Pancreas (tissue), 10 donors: ENCODE measurements at regions not wholly inside any gene's neighbourhood (a gene's known extent, or its start where the extent isn't known, plus 50 kb on each side); places are given as distances from the start of the nearest gene placed in this dataset.

ENCODE experiments used
- ATAC-seq, 4 donors: fragments of 200-7000 bp; cut with Tn5 transposase; one replicate each; pipeline versions ENCODE4 v1.8.0 to v1.9.1; 2020; ENCODE audit warnings: mild to moderate bottlenecking in 4 of 4, moderate library complexity in 4 of 4
- DNase-seq, 6 donors: peaks; one replicate each; pipeline ENCODE4 v3.0.0-alpha.2; 2020
- FAIRE-seq: peaks from 2 replicates; lab custom pipeline; 2012; peaks lifted over from hg19 to GRCh38; lab: Jason Lieb, UNC
- H3K27ac ChIP-seq, 4 donors: fragments of 200-600 bp; sonication (generic); 1 replicate in 3 of 4; 2 replicates in 1 of 4; pipeline versions ENCODE4 v1.5.0 to v1.8.0; 2020
- H3K27me3 ChIP-seq, 4 donors: fragments of 200-600 bp; one replicate each; pipeline ENCODE4 v1.8.0; 2021
- H3K36me3 ChIP-seq, 3 donors: fragments of 200-600 bp; sonication (generic) in 1 of 3; one replicate each; pipeline versions ENCODE4 v1.5.0 to v1.8.0; 2020 to 2021
- H3K4me1 ChIP-seq, 3 donors: fragments of 200-600 bp; one replicate each; pipeline ENCODE4 v1.8.0; 2021
- H3K4me3 ChIP-seq, 4 donors: fragments of 200-600 bp; sonication (generic) in 2 of 4; one replicate each; pipeline versions ENCODE4 v1.5.0 to v1.8.0; 2020 to 2021
- H3K9me3 ChIP-seq, 4 donors: fragments of 200-600 bp; one replicate each; pipeline ENCODE4 v1.8.0; 2021
- CTCF ChIP-seq, 4 donors: fragments of 200-600 bp; sonication (generic) in 3 of 4; IDR thresholded peaks; one replicate each; pipeline versions ENCODE4 v1.5.0 to v1.8.0; 2021; ENCODE audit warnings: antibody characterized with exemption in 4 of 4
- WGBS, 2 donors: extraction: QIAGEN DNeasy Blood & Tissue Kit; methylation state at CpG; one replicate each; pipeline ENCODE4 v1.1.7; 2013; 5-methylcytosine and 5-hydroxymethylcytosine counted together
- intact Hi-C, 3 donors: fragments of 100-400 bp; cut with DNase I; formaldehyde crosslinking; loops; one replicate each; pipeline versions ENCODE4 v1.11.1 to v1.14.2; 2022
- donor health status: healthy with polysubstance abuse.
- donor health status: DM: no; HTN: no; CAD: no; lungs with moderate emphysema.
- donor health status: DM: no; HTN: no; CAD: no.
- donor health status: control.
- donor health status: control.
- donor health status: Bipolar disorder and iron deficiency.
- donor health status: DM: yes; HTN: yes; CAD: no.
- donor health status: DM: no; HTN: no; CAD: no.
- donor health status: DM: no; HTN: no; CAD: no.
- donor health status: DM: yes; HTN: yes; CAD: no.

DNA sequence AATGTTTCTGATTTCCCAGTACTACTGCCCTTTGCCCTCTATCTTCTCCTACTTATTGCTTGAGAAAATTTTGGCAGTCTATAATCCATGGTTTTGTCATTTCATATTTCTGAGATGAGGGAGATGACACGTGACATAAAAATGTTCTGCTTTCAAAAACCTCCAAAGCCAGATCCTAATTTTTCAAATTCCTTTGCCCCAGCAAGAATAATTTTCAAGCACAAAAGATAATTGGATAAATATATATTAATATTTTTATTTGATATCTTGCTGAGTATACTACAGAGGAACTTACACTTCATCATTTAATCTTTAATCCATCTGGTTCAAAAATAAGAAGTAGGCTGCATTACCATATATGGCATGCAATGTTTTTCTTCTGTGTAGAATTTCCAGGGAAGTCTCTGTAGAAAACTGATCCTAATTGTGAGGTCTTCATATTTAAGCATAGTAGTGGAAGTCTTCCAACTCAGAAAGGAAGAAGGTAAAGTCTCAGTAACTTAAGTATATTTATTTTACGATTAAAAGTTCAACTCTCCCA is 1738.8 kb downstream of the EFNA5 start:
- Histone ChIP-seq H3K4me3 (no peak overlapping the region), H3K27ac (no peak overlapping the region), H3K27me3 (no peaks in the 10 kb centered on the region), H3K36me3 (no peaks in the 10 kb centered on the region), H3K4me1 (no peaks in the 10 kb centered on the region), H3K9me3 (no peaks in the 10 kb centered on the region)
- FAIRE-seq (no peak), ATAC-seq (no peak), DNase-seq (no peak)
- 65 to 83% methylated on average over 2 of the region's 2 CpGs for WGBS, 2 donors
- TF ChIP-seq CTCF (IDR thresholded peaks at IDR 0.05), result no peak
- intact Hi-C loops, result no loop called here

DNA sequence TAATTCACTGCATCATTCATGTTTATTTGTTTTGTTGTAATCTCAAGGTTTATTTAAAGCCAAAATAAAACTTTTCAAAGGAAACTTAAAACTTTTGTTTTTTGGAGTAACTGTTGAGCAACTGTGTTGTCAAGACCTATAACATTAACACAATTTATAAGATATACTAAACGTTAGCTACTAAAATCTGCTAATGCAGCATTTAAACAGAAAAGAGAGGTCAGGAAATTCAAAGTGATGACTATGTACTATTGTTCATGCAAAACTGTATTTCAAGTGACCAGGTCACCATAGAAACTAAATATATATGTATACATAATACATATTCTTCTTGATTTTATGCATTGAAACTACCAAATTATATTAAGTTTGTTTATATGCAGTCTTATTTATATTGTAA is 1740.9 kb downstream of the EFNA5 start:
- no peaks in the 10 kb centered on the region for H3K4me1 ChIP-seq

DNA sequence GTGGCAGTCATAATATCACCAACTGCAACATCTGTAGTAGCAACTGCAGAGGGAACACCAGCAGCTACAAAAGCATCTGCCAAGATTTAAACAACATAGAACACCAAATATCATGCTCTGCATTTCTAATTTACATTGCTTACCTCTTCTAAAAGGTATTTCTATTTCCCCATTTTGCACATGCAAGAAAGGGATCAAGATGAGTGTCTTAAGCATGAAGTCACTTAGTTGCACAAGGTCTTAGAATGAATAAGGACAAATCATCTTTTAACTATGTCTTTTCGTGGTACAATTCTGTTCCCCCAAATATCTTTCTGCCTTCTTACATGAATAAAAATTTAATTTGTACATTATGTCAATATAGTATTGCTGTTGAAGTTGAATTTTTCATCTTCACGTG is 1746.4 kb downstream of the EFNA5 start:
- Histone ChIP-seq H3K4me1 (no peaks in the 10 kb centered on the region), H3K27me3 (no peaks in the 10 kb centered on the region), H3K27ac (no peak overlapping the region), H3K36me3 (no peaks in the 10 kb centered on the region), H3K9me3 (no peaks in the 10 kb centered on the region), H3K4me3 (no peak overlapping the region)
- intact Hi-C loops, result no loop called here
- 57 to 59% methylated on average over 2 of the region's 2 CpGs for WGBS, 2 donors
- no peak for DNase-seq
- no peak for TF ChIP-seq CTCF (IDR thresholded peaks at IDR 0.05)
- no peak for ATAC-seq
- FAIRE-seq, result no peak

More for the DNA sequence above, 1740.9 kb downstream of the EFNA5 start:
- TF ChIP-seq CTCF (IDR thresholded peaks at IDR 0.05), result no peak
- DNase-seq (no peak), ATAC-seq (no peak), FAIRE-seq (no peak)
- WGBS, 2 donors, result 49 to 58% methylated on average over 1 of the region's 1 CpG
- no peak overlapping the region for H3K4me3 ChIP-seq
- no peaks in the 10 kb centered on the region for H3K36me3 ChIP-seq
- no peaks in the 10 kb centered on the region for H3K9me3 ChIP-seq
- no peak overlapping the region for H3K27ac ChIP-seq
- H3K27me3 ChIP-seq, result no peaks in the 10 kb centered on the region
- intact Hi-C loops, result no loop called here

DNA sequence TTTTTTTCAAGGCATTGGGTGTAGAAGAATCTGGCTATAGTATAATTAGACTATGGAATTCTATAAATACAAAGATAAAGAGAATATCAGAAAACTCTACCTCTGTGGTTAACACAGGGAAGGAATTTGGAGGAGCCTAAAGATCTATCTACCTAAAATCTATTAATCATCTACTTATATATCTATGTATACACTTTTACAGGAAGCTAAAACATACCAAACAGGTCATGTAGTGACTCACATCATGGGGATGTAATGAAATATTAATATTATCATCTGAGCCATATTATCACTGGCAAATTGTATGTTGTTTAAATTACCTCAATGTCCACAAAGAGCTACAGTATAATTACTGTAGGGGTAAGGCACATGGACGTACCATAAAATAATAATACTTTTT is 1748.2 kb downstream of the EFNA5 start:
- no peak overlapping the region for H3K27ac ChIP-seq
- intact Hi-C loops, result no loop called here
- H3K9me3 ChIP-seq, result no peaks in the 10 kb centered on the region
- ATAC-seq (no peak), DNase-seq (no peak), FAIRE-seq (no peak)
- WGBS, 2 donors, result 58 to 71% methylated on average over 1 of the region's 1 CpG
- no peak for TF ChIP-seq CTCF (IDR thresholded peaks at IDR 0.05)
- peaks cover 0 to 2% (median 0%) of the 10 kb centered on the region in 3 donors for H3K4me1 ChIP-seq
- no peaks in the 10 kb centered on the region for H3K27me3 ChIP-seq
- H3K4me3 ChIP-seq, result no peak overlapping the region
- no peaks in the 10 kb centered on the region for H3K36me3 ChIP-seq

DNA sequence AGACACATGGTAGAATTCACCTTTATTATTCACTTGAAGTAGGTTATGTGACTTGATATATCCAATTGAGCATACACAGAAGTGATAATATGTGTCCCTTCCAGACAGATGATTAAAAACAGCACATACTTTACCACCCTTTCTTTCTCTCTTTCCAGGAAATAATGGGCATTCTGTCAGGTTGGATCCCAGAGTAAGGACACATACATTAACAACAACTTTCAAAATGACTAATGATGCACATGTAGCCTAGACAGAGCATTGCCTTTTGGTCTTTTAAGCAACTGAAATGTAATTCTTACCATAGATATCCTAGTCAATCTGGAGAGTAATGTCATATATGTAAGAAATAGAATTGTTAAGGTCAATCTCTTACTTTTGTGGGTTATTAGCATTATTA is 1748.7 kb downstream of the EFNA5 start:
- TF ChIP-seq CTCF (IDR thresholded peaks at IDR 0.05), result no peak
- ATAC-seq (no peak), FAIRE-seq (no peak), DNase-seq (no peak)
- Histone ChIP-seq H3K27me3 (no peaks in the 10 kb centered on the region), H3K4me3 (no peak overlapping the region), H3K36me3 (no peaks in the 10 kb centered on the region), H3K4me1 (peaks cover 0 to 6% (median 0%) of the 10 kb centered on the region in 3 donors), H3K27ac (no peak overlapping the region), H3K9me3 (no peaks in the 10 kb centered on the region)
- intact Hi-C loops, result no loop called here
